Kidney glomerular epithelial cell (primary cell): ENCODE measurements at regions not wholly inside any gene's neighbourhood (a gene's known extent, or its start where the extent isn't known, plus 50 kb on each side); places are given as distances from the start of the nearest gene placed in this dataset.
"Not testable (repeated sequence)": the region's sequence is repeated elsewhere in the genome, so short reads cannot be mapped to it uniquely, and the experiment has no call there.

Experiments used
- DNase-seq: peaks from one replicate; lab custom pipeline; 2025; lab: John Stamatoyannopoulos, UW

DNA sequence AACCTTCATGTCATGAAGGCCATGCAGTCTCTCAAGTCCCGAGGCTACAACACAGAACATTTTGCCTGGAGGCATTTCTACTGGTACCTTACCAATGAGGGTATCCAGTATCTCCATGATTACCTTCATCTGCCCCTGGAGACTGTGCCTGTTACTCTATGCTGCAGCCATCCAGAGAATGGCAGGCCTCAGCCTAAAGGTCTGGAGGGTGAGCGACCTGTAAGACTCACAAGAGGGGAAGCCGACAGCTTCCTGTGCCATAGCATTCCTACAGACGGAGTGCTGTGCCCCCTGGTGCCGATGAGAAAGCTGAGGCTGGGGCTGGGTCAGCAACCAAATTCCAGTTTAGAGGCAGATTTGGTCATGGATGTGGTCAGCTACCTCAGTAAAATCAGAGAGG is 51.3 kb upstream of the CADPS start:
- no peak for DNase-seq

DNA sequence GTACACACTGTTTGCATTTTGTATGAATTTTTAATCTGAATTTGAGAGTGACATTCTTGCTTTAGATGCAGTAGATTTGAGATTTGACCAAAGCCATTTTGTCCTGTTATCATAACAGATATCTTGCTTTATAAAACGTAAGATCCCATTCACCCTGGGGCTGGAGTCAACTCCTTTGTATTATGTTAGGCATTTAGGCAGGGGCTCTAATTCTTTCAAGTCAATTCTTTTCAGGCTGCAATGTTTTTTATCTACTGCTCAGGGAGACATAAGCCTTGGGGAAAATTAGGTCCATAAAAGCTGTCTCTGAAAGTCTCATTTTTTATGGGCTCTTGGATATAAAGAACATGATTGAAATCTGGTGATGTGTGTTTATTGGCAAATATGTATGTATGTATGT is 53.0 kb upstream of the CADPS start:
- no peak for DNase-seq

- no peak for DNase-seq
Measured at GRCh38 chr3:62929771-62930170, 54.6 kb upstream of the CADPS start.

DNA sequence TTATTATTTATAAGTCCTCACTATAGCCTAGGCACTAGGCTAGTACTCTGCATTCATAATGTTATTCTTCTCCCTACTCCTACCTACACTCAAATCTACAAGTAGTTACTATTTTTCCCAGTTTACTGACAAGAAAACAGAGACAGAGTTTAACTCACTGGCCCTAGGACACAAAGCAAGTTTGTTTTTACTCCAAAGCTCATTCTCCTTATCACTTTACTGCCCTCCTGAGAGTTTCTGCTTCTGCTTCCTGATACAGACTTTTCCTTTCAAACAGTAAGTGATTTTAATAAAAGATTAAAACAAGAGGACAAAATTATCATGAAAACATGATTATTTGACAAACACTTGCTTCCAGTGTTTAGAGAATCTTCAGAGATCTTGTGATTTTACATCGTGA is 60.6 kb upstream of the CADPS start:
- DNase-seq: no peak

- DNase-seq: no peak
Measured at GRCh38 chr3:62936626-62937254, 61.5 kb upstream of the CADPS start.

GRCh38 chr3:62938583-62938982 is 63.4 kb upstream of the CADPS start:
- no peak for DNase-seq

DNA sequence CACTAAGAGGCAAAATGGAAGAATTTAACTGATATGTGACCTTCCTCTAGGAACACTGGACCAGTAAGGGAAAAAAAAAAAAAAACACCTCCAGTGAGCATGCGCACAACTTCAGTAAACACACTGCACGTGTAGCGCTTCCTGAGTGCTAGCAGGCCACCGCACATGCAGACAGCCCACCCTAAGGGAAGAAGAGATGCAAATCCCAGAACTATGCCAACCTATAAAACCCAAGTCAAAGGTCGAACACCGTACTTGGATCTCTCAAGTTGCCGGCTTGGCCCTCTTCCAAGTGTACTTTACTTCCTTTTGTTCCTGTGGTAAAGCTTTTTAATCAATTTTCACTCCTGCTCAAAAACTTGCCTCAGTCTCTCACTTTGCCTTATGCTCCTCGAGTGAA is 64.5 kb upstream of the CADPS start:
- no peak for DNase-seq

GRCh38 chr3:62940771-62941563 is 65.8 kb upstream of the CADPS start:
- no peak for DNase-seq

DNA sequence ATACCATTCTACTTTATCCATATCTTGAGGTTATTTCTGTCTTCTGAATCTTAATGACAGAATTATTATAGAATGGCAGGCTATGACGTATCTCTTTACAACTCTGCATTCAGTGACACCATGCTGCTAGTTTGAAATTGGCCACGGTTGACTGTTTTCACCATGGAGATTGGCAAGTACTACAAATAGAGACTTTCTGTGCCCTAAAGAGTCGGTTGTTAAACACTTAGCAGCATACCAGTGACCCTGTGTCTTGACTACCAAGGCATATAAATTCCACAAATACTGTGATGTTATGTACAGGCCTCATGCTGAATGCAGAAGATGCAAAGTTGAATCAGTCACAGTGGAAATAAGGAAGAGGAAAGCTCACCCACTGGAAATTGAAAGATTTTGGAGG is 67.0 kb upstream of the CADPS start:
- no peak for DNase-seq

GRCh38 chr3:62942764-62943163 is 67.5 kb upstream of the CADPS start:
- DNase-seq: no peak

DNA sequence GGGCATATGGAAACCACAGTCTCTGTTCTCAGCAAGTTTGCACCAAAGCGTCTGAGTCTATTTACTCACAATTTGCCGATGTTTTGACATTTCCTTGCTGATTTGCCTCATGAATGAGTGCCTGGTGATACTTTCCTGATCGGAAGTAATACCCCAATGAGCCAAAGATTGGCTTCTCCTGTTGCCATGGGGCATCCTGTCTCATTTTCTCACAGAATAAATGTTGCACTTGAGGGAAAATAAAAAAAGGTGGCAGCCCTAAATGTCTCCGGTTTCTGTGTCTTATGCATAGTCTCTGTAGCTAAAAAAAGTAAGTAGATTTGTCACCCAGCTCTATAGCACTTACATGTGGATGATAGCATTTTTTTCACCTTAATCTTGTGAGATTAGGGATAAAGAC is 73.7 kb upstream of the CADPS start:
- no peak for DNase-seq

- DNase-seq: no peak
Measured at GRCh38 chr3:62950210-62950609, 75.0 kb upstream of the CADPS start.

DNA sequence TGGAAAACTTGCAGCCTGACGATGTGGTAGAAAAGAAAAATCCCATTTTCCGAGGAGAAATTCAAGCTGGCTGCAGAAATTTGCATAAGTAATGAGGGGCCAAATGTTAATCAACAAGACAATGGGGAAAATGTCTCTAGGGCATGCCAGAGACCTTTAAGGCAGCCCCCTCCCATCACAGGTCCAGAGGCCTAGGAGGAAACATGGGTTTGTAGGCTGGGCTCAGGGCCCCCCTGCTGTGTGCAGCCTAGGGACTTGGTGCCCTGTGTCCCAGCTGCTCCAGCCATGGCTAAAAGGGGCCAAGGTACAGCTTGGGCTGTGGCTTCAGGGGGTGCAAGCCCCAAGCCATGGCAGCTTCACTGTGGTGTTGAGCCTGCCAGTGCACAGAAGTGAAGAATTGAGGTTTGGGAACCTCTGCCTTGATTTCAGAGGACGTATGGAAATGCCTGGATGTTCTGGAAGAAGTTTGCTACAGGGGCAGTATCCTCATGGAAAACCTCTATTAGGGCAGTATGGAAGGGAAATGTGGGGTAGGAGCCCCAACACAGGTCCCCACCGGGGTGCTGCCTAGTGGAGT is 75.9 kb upstream of the CADPS start:
- DNase-seq: no peak

- DNase-seq: not testable (repeated sequence)
Measured at GRCh38 chr3:62951880-62952279, 76.7 kb upstream of the CADPS start.

DNA sequence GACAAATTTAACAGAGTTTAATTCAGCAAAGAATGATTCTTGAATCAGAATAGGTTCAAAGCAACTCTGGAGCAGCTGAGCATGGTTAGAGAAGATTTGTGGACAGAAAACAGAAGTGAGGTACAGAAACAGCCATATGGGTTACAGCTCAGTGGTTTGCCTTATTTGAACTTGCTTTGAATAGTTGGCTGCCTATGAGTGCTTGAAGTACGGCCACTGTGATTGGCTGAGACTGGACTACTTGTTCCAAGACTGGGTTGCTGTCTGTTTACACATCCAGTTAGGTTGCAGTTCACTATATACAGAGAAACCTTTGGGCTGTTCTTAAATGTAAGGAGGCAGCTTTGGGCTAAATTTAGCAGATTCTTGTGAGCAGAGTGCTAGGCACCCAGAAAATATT is 79.4 kb upstream of the CADPS start:
- DNase-seq: no peak

DNA sequence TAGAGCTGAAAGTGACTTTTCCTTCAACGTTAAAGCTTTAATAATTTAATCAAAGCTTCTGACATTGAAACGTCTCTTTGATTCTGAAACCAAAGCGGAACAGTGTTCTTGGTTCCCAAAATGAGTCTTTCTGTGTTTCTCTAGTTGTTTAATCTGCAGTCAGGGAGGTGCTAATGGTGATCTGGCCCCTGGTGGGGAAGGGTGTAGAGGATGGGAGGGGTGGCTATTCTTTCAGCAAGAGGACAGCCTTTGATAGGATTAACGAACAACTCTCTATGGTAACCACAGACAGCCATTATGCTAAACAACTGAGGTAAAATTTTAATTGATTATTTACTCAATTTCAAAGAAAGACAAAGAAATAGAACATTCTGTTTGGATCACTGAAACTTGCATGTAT is 79.9 kb upstream of the CADPS start:
- no peak for DNase-seq

GRCh38 chr3:62956411-62956810 is 81.2 kb upstream of the CADPS start:
- no peak for DNase-seq

DNA sequence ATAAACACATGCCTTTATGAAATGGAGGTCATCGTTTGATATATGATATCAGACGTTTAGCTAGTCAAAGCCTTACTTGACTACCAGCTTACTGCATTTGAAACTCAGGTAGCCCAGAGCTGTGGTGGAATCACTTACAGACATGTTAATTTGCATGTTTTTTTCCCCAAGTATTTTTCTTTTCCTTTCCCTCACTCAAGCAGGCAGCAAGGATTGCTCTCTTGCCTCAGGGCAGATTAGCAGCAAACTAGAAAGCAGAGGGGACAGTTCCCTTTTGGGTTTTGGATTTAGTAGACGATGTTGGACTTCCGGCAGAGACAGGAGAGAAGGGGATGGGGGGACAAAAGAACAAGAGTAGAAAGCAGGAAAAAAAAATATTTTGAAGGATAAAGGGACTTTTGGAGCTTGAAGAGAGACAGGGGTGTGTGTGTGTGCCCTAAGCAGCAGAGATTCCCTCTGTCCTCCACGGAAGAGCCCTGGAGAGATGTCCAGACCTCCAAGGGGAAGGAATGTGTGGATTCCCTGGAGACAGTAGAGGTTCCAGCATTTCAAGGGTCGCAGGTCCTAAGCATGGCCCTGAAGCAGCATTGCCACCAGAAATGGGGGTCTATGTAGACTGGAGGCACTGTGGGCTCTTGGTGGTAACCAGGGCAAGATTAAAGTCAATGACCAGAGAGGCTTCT is 86.8 kb upstream of the CADPS start:
- DNase-seq: no peak

DNA sequence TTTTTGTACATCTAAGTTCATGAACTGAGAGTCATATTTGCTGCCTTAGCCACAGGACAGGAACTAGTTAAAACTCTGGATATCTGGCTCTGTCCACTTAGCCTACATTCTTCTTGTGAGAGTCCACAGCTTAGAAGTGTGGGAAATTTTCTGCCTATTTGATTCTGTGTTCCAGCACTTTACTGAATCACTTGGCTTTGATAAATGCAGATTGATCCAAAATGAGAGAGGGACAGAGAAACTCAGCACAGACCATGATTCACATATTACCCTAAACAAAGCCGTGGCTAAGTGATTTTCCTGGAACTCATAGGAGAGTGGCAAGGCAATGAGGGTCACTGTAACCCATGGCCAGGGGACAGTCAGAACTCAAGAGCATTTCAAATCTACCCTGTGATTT is 87.5 kb upstream of the CADPS start:
- no peak for DNase-seq

DNA sequence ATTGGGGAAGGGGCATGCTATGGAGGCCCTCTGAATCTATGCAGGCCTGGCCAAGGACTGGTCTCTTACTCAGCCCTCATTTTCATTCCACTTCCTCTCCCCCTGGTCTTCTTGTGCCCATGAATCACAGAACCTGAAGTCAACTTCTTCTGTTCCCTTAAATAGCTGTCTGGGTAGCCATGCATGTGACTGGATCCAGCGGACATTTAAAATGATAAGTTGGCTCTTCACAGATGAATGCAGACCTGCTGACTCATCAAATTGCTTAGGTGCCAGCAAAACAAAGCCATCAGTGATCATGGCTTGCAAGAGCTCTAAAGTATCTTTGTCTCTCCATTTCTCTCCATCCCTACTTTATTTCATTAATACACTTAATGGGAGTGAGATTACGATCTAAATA is 90.1 kb upstream of the CADPS start:
- peak; percentile 59 for DNase-seq

DNA sequence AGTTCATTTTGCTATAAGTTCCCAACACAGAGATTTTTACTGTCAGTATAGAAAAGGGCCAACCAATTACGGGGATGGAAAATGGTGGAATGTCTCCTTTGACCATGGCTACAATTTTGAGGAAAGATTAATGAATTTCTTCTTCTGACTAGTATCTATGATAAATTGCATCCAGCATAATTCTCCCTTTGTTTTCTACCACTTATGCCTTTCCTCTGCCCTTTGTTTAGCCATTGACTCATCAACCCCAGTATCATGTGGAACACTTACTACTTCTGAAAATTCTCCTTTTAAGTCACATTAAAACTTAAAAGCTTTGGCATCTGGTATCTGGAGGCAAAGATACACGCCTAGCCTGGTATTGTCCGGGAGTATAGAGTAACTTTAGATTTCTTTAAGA is 92.9 kb upstream of the CADPS start:
- no peak for DNase-seq

DNA sequence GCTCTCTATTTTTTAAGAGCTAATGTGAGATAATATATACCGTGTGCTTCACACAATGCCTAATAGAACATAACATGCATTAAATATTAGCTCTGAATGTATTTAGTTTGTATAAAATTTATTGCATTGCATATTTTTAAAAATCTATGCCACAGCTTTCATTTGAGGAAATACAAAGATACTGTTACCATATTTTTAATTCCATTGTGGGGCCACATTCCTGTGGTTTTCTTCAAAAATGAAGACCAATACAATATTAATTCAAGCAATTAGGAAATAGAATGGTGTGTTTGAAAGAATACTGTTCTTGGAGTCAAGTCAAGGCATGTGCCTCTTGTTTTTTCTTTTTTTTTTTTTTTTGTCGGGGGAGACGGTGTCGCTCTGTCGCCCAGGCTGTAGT is 95.4 kb upstream of the CADPS start:
- no peak for DNase-seq

DNA sequence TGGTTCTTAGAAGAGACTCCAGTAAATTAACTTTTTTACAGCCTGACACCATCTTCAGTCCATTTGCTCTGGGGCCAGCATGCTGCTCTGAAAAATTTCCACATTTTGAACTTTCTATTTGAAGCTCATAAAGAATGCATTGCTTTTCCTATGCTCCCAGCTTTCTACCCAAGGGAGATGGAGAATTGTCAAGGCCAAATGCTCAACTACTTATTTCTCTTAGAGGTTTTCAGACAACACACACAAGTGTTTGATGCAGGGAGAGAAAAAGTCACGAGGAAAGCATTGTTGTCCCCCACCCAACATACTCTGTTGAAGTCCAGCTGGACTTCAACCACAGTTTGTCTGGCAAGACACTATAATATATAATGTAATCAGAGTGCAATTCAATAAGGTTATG is 100.3 kb upstream of the CADPS start:
- DNase-seq: no peak
